ENCODE measurements at regions not wholly inside any gene's neighbourhood (a gene's known extent, or its start where the extent isn't known, plus 50 kb on each side); places are given as distances from the start of the nearest gene placed in this dataset.

GRCh38 chr15:34700891-34701427, 53.8 kb downstream of the GJD2 start:
- no peaks in the 10 kb centered on the region for H3K9me3 Mint-ChIP-seq
- no peak overlapping the region for H3K4me3 Mint-ChIP-seq
- no peak for TF ChIP-seq CTCF (IDR thresholded peaks at IDR 0.05)
- H3K27me3 Mint-ChIP-seq (ENCODE audit: low read depth, poor library complexity): peaks cover 19% of the 10 kb centered on the region
- DNase-seq: no peak
- H3K27ac Mint-ChIP-seq: no peak overlapping the region
- no peaks in the 10 kb centered on the region for H3K36me3 Mint-ChIP-seq (ENCODE audit: low read depth)
- no peaks in the 10 kb centered on the region for H3K4me1 Mint-ChIP-seq

GRCh38 chr15:34699968-34700640, 54.7 kb downstream of the GJD2 start:
- Mint-ChIP-seq H3K9me3 (no peaks in the 10 kb centered on the region), H3K36me3 (ENCODE audit: low read depth) (no peaks in the 10 kb centered on the region), H3K27ac (no peak overlapping the region), H3K4me1 (no peaks in the 10 kb centered on the region), H3K27me3 (ENCODE audit: low read depth, poor library complexity) (peaks cover 12% of the 10 kb centered on the region), H3K4me3 (no peak overlapping the region)
- DNase-seq: no peak
- no peak for TF ChIP-seq CTCF (IDR thresholded peaks at IDR 0.05)

DNA sequence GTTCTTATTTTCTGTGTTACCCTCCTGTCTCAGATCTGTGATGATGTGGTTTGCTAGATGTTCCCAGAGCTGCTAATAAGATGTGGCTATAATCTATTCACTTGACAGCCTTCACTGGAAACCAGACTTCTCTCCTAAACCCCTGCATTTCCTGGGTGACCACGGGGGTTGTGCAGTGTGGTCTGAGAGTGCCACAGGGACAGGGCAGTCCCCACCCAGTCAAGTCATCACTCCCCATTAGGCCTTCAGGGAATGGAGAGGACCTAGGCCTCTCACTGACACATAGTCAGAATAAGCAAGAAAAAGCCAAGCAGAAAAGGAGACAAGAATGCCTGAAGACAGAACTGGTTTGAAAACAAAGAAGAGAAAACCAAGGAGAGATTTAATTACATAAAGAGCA, 58.3 kb downstream of the GJD2 start:
- no peaks in the 10 kb centered on the region for H3K4me1 Mint-ChIP-seq
- H3K27ac Mint-ChIP-seq: no peak overlapping the region
- H3K4me3 Mint-ChIP-seq: no peak overlapping the region
- DNase-seq: no peak
- no peak for TF ChIP-seq CTCF (IDR thresholded peaks at IDR 0.05)
- H3K9me3 Mint-ChIP-seq: no peaks in the 10 kb centered on the region
- peaks cover 7% of the 10 kb centered on the region for H3K27me3 Mint-ChIP-seq (ENCODE audit: low read depth, poor library complexity)
- no peaks in the 10 kb centered on the region for H3K36me3 Mint-ChIP-seq (ENCODE audit: low read depth)

- no peaks in the 10 kb centered on the region for H3K9me3 Mint-ChIP-seq
- no peak for TF ChIP-seq CTCF (IDR thresholded peaks at IDR 0.05)
- no peaks in the 10 kb centered on the region for H3K36me3 Mint-ChIP-seq (ENCODE audit: low read depth)
- DNase-seq: no peak
- H3K27ac Mint-ChIP-seq: no peak overlapping the region
- no peak overlapping the region for H3K4me3 Mint-ChIP-seq
- peaks cover 16% of the 10 kb centered on the region for H3K27me3 Mint-ChIP-seq (ENCODE audit: low read depth, poor library complexity)
- H3K4me1 Mint-ChIP-seq: no peaks in the 10 kb centered on the region
Observed at GRCh38 chr15:34693053-34693744, 61.6 kb downstream of the GJD2 start.

DNA sequence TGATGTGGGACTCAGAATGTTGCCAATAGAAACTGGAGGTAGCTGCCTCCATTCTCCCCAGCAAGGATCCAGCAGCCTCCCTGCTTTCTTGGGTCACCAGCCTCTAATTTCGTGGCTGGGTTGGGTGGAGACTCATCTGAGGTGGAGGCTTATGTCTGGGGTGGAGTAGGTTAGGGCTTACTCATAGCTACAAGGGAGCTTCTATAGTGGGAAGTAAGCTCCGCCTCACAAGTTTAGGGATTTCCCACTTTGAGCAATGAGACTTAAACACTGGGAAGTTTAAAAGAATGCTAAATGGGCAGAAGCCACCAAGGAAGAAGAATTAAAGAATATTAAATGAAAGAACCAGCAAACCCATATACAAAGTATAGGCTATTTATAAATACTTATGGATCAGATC, 63.8 kb downstream of the GJD2 start:
- no peaks in the 10 kb centered on the region for H3K4me1 Mint-ChIP-seq
- H3K36me3 Mint-ChIP-seq (ENCODE audit: low read depth): no peaks in the 10 kb centered on the region
- peaks cover 20% of the 10 kb centered on the region for H3K27me3 Mint-ChIP-seq (ENCODE audit: low read depth, poor library complexity)
- TF ChIP-seq CTCF (IDR thresholded peaks at IDR 0.05): no peak
- DNase-seq: no peak
- H3K4me3 Mint-ChIP-seq: no peak overlapping the region
- no peak overlapping the region for H3K27ac Mint-ChIP-seq
- no peaks in the 10 kb centered on the region for H3K9me3 Mint-ChIP-seq

Measured in nephron progenitor cell (in vitro differentiated cells).